Activated CD8-positive, alpha-beta T cell treated with anti-CD3 and anti-CD28 coated beads, Interleukin-2, amount 10 ng/mL, durations not matched to agents 7 days and 5 days (primary cell): ENCODE measurements at regions not wholly inside any gene's neighbourhood (a gene's known extent, or its start where the extent isn't known, plus 50 kb on each side); places are given as distances from the start of the nearest gene placed in this dataset.

Experiments used
- ATAC-seq: fragments of 150-1000 bp; cut with Tn5 transposase; one replicate; pipeline ENCODE4 v1.10.0; 2021; ENCODE audit warnings: moderate library complexity
- CTCF ChIA-PET: fragments of 350-600 bp; sonication (Branson Sonifier 250); formaldehyde crosslinking; loops from one replicate; lab custom pipeline; 2021; ENCODE audit warnings: antibody characterized with exemption; lab: Charles Lee
- POLR2A ChIA-PET: fragments of 350-600 bp; sonication (Branson Sonifier 250); formaldehyde crosslinking; loops from one replicate; lab custom pipeline; 2021; ENCODE audit warnings: antibody characterized with exemption; lab: Charles Lee
- DNase-seq: peaks from one replicate; pipeline ENCODE4 v3.0.0-alpha.2; 2020
- H3K27ac Mint-ChIP-seq: one replicate; pipeline ENCODE4 v1.8.0; 2021; ENCODE audit warnings: mild to moderate bottlenecking, mixed read lengths
- H3K27me3 Mint-ChIP-seq: one replicate; pipeline ENCODE4 v1.8.0; 2021; ENCODE audit warnings: low read depth, mixed read lengths
- H3K36me3 Mint-ChIP-seq: one replicate; pipeline ENCODE4 v1.8.0; 2021; ENCODE audit warnings: low read depth, mixed read lengths
- H3K4me1 Mint-ChIP-seq: one replicate; pipeline ENCODE4 v1.8.0; 2021; ENCODE audit warnings: low read depth, mixed read lengths
- H3K4me3 Mint-ChIP-seq: one replicate; pipeline ENCODE4 v1.8.0; 2021; ENCODE audit warnings: mild to moderate bottlenecking, mixed read lengths
- H3K9me3 Mint-ChIP-seq: one replicate; pipeline ENCODE4 v1.8.0; 2022; ENCODE audit warnings: mixed read lengths; ENCODE audit not compliant: insufficient read depth

DNA sequence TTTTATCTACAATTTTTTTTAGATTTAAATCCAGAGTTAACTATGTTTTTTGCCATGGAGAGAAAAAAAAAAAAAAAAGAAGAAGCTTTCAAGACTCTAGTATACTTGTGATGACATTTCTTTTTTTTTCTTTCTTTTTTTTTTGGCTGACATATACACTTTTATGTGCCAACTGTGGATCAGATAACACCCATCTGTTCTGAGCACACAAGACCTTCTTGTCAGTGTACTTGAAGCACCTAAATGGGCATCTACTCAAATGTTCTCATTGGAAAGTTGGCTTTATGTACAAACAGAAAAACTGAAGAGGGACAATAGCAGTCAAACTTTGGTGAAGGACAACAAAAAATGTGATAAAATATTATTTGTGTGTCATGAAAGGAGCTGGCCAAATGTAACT is 904.5 kb downstream of the GRIK2 start:
- ChIA-PET CTCF (no interaction called here), POLR2A (no interaction called here)
- no peaks in the 10 kb centered on the region for H3K27me3 Mint-ChIP-seq
- peaks cover 5% of the 10 kb centered on the region for H3K9me3 Mint-ChIP-seq
- no peaks in the 10 kb centered on the region for H3K4me1 Mint-ChIP-seq
- no peak for DNase-seq
- H3K36me3 Mint-ChIP-seq = no peaks in the 10 kb centered on the region
- H3K27ac Mint-ChIP-seq = no peak overlapping the region
- ATAC-seq = no peak
- no peak overlapping the region for H3K4me3 Mint-ChIP-seq
